Erythroblast (primary cell): ENCODE measurements at regions not wholly inside any gene's neighbourhood (a gene's known extent, or its start where the extent isn't known, plus 50 kb on each side); places are given as distances from the start of the nearest gene placed in this dataset.

Experiments
- GATA1 ChIP-seq: IDR thresholded peaks from 2 replicates; pipeline ENCODE4 v1.6.1; 2011; ENCODE audit warnings: low read depth, mild to moderate bottlenecking, control low read depth, low read length, moderate library complexity
- POLR2A ChIP-seq: IDR thresholded peaks from 2 replicates; pipeline ENCODE4 v1.6.1; 2011; ENCODE audit warnings: mild to moderate bottlenecking, low read length

- TF ChIP-seq POLR2A (no peak), GATA1 (no peak)
These were observed 673.4 kb downstream of the TBC1D22A start for GRCh38 chr22:47435826-47436225.
